NCI-H1694 (cell line): ENCODE measurements at regions not wholly inside any gene's neighbourhood (a gene's known extent, or its start where the extent isn't known, plus 50 kb on each side); places are given as distances from the start of the nearest gene placed in this dataset.
"Not testable (repeated sequence)": the region's sequence is repeated elsewhere in the genome, so short reads cannot be mapped to it uniquely, and the experiment has no call there.

Experiments used
- DNase-seq: peaks from one replicate; lab custom pipeline; 2025; lab: John Stamatoyannopoulos, UW

- no peak for DNase-seq
Observed at GRCh38 chr3:66633402-66634381, 132.9 kb upstream of the LRIG1 start.

- no peak for DNase-seq
Observed at GRCh38 chr3:66638717-66639116, 137.9 kb upstream of the LRIG1 start.

DNA sequence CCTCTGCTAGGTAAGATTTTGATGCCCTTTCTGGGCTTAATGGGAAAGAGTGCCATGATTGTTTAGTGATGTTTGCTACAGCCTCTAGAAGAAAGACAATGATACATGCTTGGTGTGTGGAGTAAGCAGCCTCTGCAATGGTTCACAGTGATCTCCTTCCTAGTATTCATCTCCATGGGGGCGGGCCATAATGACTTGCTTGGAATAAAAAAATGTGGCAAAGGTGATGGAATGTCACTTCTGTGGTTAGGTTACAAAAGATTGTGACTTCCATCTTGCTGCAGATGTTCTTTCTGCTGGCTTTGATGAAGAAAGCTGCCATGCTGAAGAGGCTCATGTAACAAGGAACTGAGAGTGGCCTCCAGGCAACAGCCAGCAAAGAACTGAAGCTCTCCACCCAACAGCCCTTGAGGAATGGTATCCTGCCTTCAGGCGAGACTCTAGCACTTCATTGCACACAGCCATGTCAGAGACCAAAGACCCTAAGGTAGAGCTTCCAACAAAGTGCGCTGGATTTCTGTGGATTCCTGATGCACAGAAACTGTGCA is 139.1 kb upstream of the LRIG1 start:
- DNase-seq, result no peak

DNA sequence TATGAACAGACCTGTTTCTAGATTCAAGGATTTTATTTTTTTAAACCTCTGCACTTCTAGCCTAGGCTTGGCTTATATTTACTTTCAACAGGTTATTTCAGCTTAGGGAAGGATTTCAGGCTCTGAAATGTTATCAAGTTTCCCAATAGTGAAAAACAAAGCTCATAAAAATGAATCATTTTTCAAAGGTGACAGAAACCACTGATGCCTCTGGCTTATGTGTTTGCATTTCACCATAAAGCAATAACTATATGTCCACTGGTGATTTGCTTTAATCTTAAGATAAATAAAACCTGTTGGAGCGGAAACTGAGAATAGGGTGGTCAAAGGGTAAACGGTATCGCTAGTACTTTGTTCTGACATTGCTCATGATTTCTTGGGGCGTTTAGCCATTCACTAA is 141.2 kb upstream of the LRIG1 start:
- DNase-seq, result no peak

GRCh38 chr3:66642484-66642883 is 141.7 kb upstream of the LRIG1 start:
- no peak for DNase-seq

- DNase-seq, result no peak
Observed at GRCh38 chr3:66644549-66644948, 143.7 kb upstream of the LRIG1 start.

DNA sequence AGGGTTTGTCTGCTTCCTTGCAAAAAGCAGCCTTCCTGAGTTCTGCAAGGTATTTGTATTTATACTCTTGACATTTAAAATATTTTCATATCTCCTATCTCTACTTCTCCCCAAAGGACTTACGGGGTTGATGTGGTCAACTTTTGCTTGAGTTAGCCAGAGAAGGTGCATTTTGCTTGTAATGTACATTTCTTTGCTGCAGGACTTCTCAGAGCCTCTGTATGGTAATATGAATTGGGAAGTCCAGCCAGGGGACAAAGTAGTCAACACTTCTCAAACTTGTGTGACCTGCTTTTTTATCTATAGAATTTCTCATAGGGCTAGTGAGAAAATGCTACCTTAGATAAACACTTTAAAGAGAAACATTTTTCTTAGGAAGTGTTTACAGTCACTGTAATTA is 148.2 kb upstream of the LRIG1 start:
- no peak for DNase-seq

- DNase-seq, result not testable (repeated sequence)
Observed at GRCh38 chr3:66651520-66651919, 150.7 kb upstream of the LRIG1 start.

- not testable (repeated sequence) for DNase-seq
Observed at GRCh38 chr3:66652100-66652499, 151.3 kb upstream of the LRIG1 start.

GRCh38 chr3:66655044-66655443 is 154.2 kb upstream of the LRIG1 start:
- no peak for DNase-seq

GRCh38 chr3:66655671-66656070 is 154.8 kb upstream of the LRIG1 start:
- no peak for DNase-seq

- DNase-seq, result no peak
Observed at GRCh38 chr3:66656609-66657008, 155.8 kb upstream of the LRIG1 start.

- no peak for DNase-seq
Observed at GRCh38 chr3:66659056-66659455, 158.2 kb upstream of the LRIG1 start.

DNA sequence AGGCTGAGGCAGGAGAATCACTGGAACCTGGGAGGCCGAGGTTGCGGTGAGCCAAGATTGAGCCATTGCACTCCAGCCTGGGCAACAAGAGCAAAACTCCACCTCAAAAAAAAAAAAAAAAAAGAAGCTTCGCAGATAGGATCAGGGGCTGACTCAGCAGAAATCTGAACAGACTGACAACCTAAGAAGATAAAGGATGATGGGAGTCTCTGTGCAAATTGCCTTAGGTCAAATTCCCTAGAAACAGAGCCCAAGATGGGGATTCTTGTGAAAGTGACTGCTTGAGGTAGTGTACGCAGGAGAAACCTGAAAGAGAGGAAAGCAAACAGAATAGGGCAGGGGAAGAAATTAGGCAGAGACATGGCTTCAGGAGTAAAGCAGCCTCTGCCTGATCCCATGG is 160.8 kb upstream of the LRIG1 start:
- DNase-seq, result no peak

DNA sequence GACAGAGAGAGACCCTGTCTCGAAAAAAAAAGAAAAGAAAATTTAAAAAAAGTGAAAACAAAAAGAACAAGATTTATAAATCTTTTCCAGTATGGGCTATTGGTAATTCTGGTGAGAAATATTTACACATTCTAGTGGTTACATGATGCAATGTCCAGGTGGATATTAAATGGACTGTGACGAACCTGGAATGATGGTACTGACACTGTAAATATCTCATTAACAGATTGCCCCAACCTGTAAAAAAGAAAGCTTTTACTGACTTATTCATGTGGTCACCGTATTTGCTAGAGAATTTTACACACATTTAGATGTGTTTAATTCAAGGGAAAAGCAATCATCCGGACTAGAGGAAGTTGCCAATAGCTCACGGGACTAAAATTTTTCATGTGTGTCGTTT is 162.1 kb upstream of the LRIG1 start:
- no peak for DNase-seq

GRCh38 chr3:66665021-66665695 is 164.3 kb upstream of the LRIG1 start:
- DNase-seq, result no peak

DNA sequence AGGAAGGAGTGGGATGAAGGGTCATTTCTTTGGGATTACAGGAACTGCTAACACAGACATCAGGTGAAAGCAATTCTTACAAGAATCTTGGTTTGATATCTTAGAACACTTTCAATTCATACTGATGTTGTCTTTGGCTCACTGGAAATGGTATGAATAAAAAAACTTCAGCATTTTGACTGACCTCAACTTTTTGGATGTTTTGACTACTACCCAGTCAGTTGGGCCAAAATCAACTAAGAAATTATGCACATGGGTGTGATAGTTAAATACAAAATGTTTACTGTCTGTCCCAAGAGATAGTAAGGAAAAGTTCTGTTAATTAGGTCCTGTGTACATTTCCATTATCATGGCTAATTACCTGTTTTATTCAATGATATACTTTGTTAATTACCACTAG is 165.5 kb upstream of the LRIG1 start:
- DNase-seq, result no peak

GRCh38 chr3:66667263-66667662 is 166.4 kb upstream of the LRIG1 start:
- no peak for DNase-seq

GRCh38 chr3:66671291-66671690 is 170.5 kb upstream of the LRIG1 start:
- no peak for DNase-seq

GRCh38 chr3:66672830-66673229 is 172.0 kb upstream of the LRIG1 start:
- DNase-seq, result no peak

DNA sequence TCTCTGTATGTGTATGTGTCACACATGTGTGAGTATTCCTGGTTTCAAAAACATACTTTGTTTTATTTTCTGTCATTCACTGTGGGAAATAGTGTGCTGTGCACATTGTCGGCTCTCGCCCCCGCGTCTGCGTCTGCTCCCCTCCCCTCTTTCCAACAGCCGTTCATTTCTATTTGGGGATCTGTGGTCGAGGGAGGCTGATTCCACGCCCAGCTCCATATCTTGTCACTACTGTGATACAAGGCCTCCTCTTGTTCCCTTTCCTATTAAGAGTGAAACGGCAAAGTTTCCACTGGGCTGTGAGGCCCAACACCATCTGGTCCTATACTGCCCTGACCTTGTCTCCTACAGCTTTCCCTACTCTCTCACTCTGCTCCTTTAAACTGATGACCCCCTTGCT is 172.5 kb upstream of the LRIG1 start:
- no peak for DNase-seq

DNA sequence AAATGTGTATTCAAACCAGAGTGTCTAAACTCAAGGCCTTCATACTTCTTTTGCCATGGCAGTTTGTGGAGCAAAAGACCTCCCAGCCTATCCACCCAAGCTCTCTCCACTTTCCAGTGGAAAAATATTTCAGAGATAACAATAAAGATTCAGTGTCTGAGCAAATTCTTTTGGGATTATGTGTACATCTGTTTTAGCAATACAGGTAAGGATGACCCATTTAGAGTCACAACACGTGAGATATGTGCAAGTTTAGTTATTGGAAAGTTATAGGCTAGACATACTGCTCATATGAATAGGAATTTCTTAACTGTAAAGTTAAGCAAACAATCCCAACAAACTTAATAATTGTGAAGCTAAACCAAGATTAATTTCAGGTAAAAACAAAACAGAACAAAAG is 174.5 kb upstream of the LRIG1 start:
- DNase-seq, result no peak
